ENCODE measurements at regions not wholly inside any gene's neighbourhood (a gene's known extent, or its start where the extent isn't known, plus 50 kb on each side); places are given as distances from the start of the nearest gene placed in this dataset.

GRCh38 chr6:18335948-18336347 is 51.2 kb upstream of the RNF144B start:
- no peak for DNase-seq

- no peak for DNase-seq
These were observed 52.9 kb upstream of the RNF144B start for GRCh38 chr6:18334251-18334650.

- DNase-seq = peak in 1 of 2 donors; percentile 18
These were observed 56.5 kb upstream of the RNF144B start for GRCh38 chr6:18330548-18331081.

- DNase-seq = no peak
These were observed 57.4 kb upstream of the RNF144B start for GRCh38 chr6:18329776-18330175.

GRCh38 chr6:18328540-18328939 is 58.6 kb upstream of the RNF144B start:
- DNase-seq = peak in 1 of 2 donors; percentile 67

GRCh38 chr6:18328070-18328469 is 59.1 kb upstream of the RNF144B start:
- DNase-seq = no peak

GRCh38 chr6:18327626-18328025 is 59.5 kb upstream of the RNF144B start:
- DNase-seq = no peak

GRCh38 chr6:18326980-18327379 is 60.2 kb upstream of the RNF144B start:
- no peak for DNase-seq

GRCh38 chr6:18326001-18326400 is 61.1 kb upstream of the RNF144B start:
- no peak for DNase-seq

- no peak for DNase-seq
These were observed 60.3 kb upstream of the DEK start for GRCh38 chr6:18324706-18325042.

- peak in 1 of 2 donors; percentile 48 for DNase-seq
These were observed 59.8 kb upstream of the DEK start for GRCh38 chr6:18323935-18324705.

- no peak for DNase-seq
These were observed 53.5 kb upstream of the DEK start for GRCh38 chr6:18317850-18318249.

GRCh38 chr6:18314317-18314997 is 50.1 kb upstream of the DEK start:
- no peak for DNase-seq

Data from bone marrow (tissue), 2 donors.